Heart right ventricle (tissue), 16 donors: ENCODE measurements at regions not wholly inside any gene's neighbourhood (a gene's known extent, or its start where the extent isn't known, plus 50 kb on each side); places are given as distances from the start of the nearest gene placed in this dataset.

Experiments used
- ATAC-seq, 8 donors: fragments of 200-7000 bp; cut with Tn5 transposase; one replicate each; pipeline ENCODE4 v1.9.1; 2020; ENCODE audit warnings: mild to moderate bottlenecking in 8 of 8, moderate library complexity in 8 of 8, moderate number of reproducible peaks in 1 of 8
- DNase-seq, 2 donors: peaks; one replicate each; pipeline ENCODE4 v3.0.0-alpha.2; 2020
- H3K27ac ChIP-seq, 10 donors: fragments of 200-600 bp; sonication (generic) in 2 of 10; one replicate each; pipeline versions ENCODE4 v1.5.0 to v1.8.0; 2020 to 2022; ENCODE audit warnings: mild to moderate bottlenecking in 3 of 10
- H3K27me3 ChIP-seq, 7 donors: fragments of 200-600 bp; one replicate each; pipeline ENCODE4 v1.8.0; 2021 to 2022; ENCODE audit warnings: mild to moderate bottlenecking in 2 of 7
- H3K36me3 ChIP-seq, 9 donors: fragments of 200-600 bp; sonication (generic) in 1 of 9; one replicate each; pipeline versions ENCODE4 v1.5.0 to v1.8.0; 2020 to 2022; ENCODE audit warnings: mild to moderate bottlenecking in 2 of 9
- H3K4me1 ChIP-seq, 9 donors: fragments of 200-600 bp; sonication (generic) in 1 of 9; one replicate each; pipeline versions ENCODE4 v1.5.0 to v1.8.0; 2020 to 2022; ENCODE audit warnings: mild to moderate bottlenecking in 4 of 9
- H3K4me3 ChIP-seq, 10 donors: fragments of 200-600 bp; sonication (generic) in 2 of 10; one replicate each; pipeline versions ENCODE4 v1.5.0 to v1.8.0; 2020 to 2022; ENCODE audit warnings: mild to moderate bottlenecking in 7 of 10, moderate library complexity in 2 of 10
- H3K9me3 ChIP-seq, 11 donors: fragments of 200-600 bp in 10 of 11; sonication (generic) in 2 of 11; one replicate each; pipeline versions ENCODE4 v1.5.0 to v1.8.0; 2013 to 2022; ENCODE audit warnings: mild to moderate bottlenecking in 2 of 11, control low read depth in 1 of 11, moderate library complexity in 1 of 11
- CTCF ChIP-seq, 9 donors: fragments of 200-600 bp; sonication (generic) in 2 of 9; IDR thresholded peaks; one replicate each; pipeline versions ENCODE4 v1.5.0 to v1.8.0; 2021 to 2022; ENCODE audit warnings: antibody characterized with exemption in 9 of 9, mild to moderate bottlenecking in 5 of 9, moderate library complexity in 1 of 9
- WGBS, 2 donors: extraction: QIAGEN DNeasy Blood & Tissue Kit; methylation state at CpG; one replicate each; pipeline ENCODE4 v1.1.7; 2013; ENCODE audit warnings: inconsistent platforms in 1 of 2; 5-methylcytosine and 5-hydroxymethylcytosine counted together
- intact Hi-C, 10 donors: fragments of 100-400 bp; cut with DNase I; formaldehyde crosslinking; loops; one replicate each; pipeline versions ENCODE4 v1.11.1 to v1.14.2; 2022
- donor health status: Arrhythmogenic right ventricular cardiomyopathy.
- donor health status: ischemic (EF 13 %, LVEDD 7.1; RV severe dilation, severe dysfunction).
- donor health status: healthy with polysubstance abuse.
- donor health status: DM: no; HTN: yes; CAD: no.
- donor health status: DM: no; HTN: no; CAD: no.
- donor health status: ischemic (EF 25% LVEDD 6.9; RV normal size, moderate dysfunction).
- donor health status: ischemic (EF 25% LVEDD 5.7; RV mildly dilated, moderate dysfunction).
- donor health status: healthy.
- donor health status: DM: yes; HTN: yes; CAD: no.
- donor health status: Ischemic cardiomyopathy.
- donor health status: ischemic (EF 35%, LVEDD 5.7; RV mildly dilated, moderate dysfunction).
- donor health status: nonischemic (EF 11% LVEDD 7.7; RV severe dilation, severe dysfunction).
- donor health status: DM: yes; HTN: yes; CAD: no.
- donor health status: PGD.
- donor health status: ischemic (EF 29% LVEDD 5.4; RV normal size, mild dysfunction).
- donor health status: nonischemic (EF 23%, LVEDD 6.1; RV moderate dilation, normal function).

- no peaks in the 10 kb centered on the region for H3K36me3 ChIP-seq
- H3K27me3 ChIP-seq = no peaks in the 10 kb centered on the region
- no peak for TF ChIP-seq CTCF (IDR thresholded peaks at IDR 0.05)
- intact Hi-C loops = loop anchor here in 1 of 10 donors (10.0 kb wide), 1 partner anchor 107 kb away; no protein-coding TSS in a partner anchor
- peaks cover 0 to 36% (median 16%) of the 10 kb centered on the region in 9 donors for H3K4me1 ChIP-seq
- H3K27ac ChIP-seq = no peak overlapping the region
- no peak overlapping the region for H3K4me3 ChIP-seq
- H3K9me3 ChIP-seq = no peaks in the 10 kb centered on the region
- WGBS, 2 donors = 95 to 97% methylated on average over 5 of the region's 5 CpGs
- DNase-seq (no peak), ATAC-seq (no peak)
These were observed 125.6 kb upstream of the ZNF608 start for GRCh38 chr5:124872086-124872485.

GRCh38 chr5:124872615-124873014 lies 126.2 kb upstream of the ZNF608 start:
- DNase-seq = no peak
- ATAC-seq = no peak
- 55 to 66% methylated on average over 2 of the region's 2 CpGs for WGBS, 2 donors
- no peak for TF ChIP-seq CTCF (IDR thresholded peaks at IDR 0.05)
- H3K4me3 ChIP-seq = no peak overlapping the region
- no peaks in the 10 kb centered on the region for H3K36me3 ChIP-seq
- intact Hi-C loops = loop anchor here in 1 of 10 donors (10.0 kb wide), 1 partner anchor 108 kb away; no protein-coding TSS in a partner anchor
- H3K4me1 ChIP-seq = peaks cover 0 to 41% (median 16%) of the 10 kb centered on the region in 9 donors
- no peaks in the 10 kb centered on the region for H3K27me3 ChIP-seq
- H3K9me3 ChIP-seq = no peaks in the 10 kb centered on the region
- H3K27ac ChIP-seq = no peak overlapping the region

- intact Hi-C loops = loop anchor here in 1 of 10 donors (10.0 kb wide), 1 partner anchor 108 kb away; no protein-coding TSS in a partner anchor
- H3K9me3 ChIP-seq = no peaks in the 10 kb centered on the region
- DNase-seq (no peak), ATAC-seq (no peak)
- no peak overlapping the region for H3K4me3 ChIP-seq
- no peaks in the 10 kb centered on the region for H3K27me3 ChIP-seq
- no peaks in the 10 kb centered on the region for H3K36me3 ChIP-seq
- H3K4me1 ChIP-seq = peaks cover 0 to 42% (median 16%) of the 10 kb centered on the region in 9 donors
- H3K27ac ChIP-seq = no peak overlapping the region
- no peak for TF ChIP-seq CTCF (IDR thresholded peaks at IDR 0.05)
These were observed 126.7 kb upstream of the ZNF608 start for GRCh38 chr5:124873188-124873587.

GRCh38 chr5:124873713-124874112 lies 127.3 kb upstream of the ZNF608 start:
- H3K4me3 ChIP-seq = no peak overlapping the region
- DNase-seq = no peak
- TF ChIP-seq CTCF (IDR thresholded peaks at IDR 0.05) = no peak
- no peaks in the 10 kb centered on the region for H3K36me3 ChIP-seq
- intact Hi-C loops = loop anchor here in 1 of 10 donors (10.0 kb wide), 1 partner anchor 109 kb away; no protein-coding TSS in a partner anchor
- H3K27ac ChIP-seq = no peak overlapping the region
- H3K4me1 ChIP-seq = peaks cover 0 to 38% (median 16%) of the 10 kb centered on the region in 9 donors
- no peaks in the 10 kb centered on the region for H3K27me3 ChIP-seq
- whole genome bisulfite sequencing, 2 donors = 98 to 99% methylated on average over 3 of the region's 3 CpGs
- no peaks in the 10 kb centered on the region for H3K9me3 ChIP-seq
- ATAC-seq = no peak
